ENCODE measurements at regions not wholly inside any gene's neighbourhood (a gene's known extent, or its start where the extent isn't known, plus 50 kb on each side); places are given as distances from the start of the nearest gene placed in this dataset.

GRCh38 chr16:87176735-87177134 is 140.5 kb downstream of the C16orf95 start:
- no peak for DNase-seq (ENCODE audit: low read depth in 2 of 2)

- no peak for DNase-seq (ENCODE audit: low read depth in 2 of 2)
Observed at GRCh38 chr16:87177673-87178072, 139.5 kb downstream of the C16orf95 start.

GRCh38 chr16:87178177-87178863 is 138.9 kb downstream of the C16orf95 start:
- no peak for DNase-seq (ENCODE audit: low read depth in 2 of 2)

GRCh38 chr16:87178977-87179376 is 138.2 kb downstream of the C16orf95 start:
- DNase-seq (ENCODE audit: low read depth in 2 of 2), result no peak

GRCh38 chr16:87180069-87180468 is 137.1 kb downstream of the C16orf95 start:
- no peak for DNase-seq (ENCODE audit: low read depth in 2 of 2)

GRCh38 chr16:87182759-87183158 is 134.4 kb downstream of the C16orf95 start:
- DNase-seq (ENCODE audit: low read depth in 2 of 2), result no peak

- DNase-seq (ENCODE audit: low read depth in 2 of 2), result no peak
Observed at GRCh38 chr16:87183647-87184046, 133.5 kb downstream of the C16orf95 start.

GRCh38 chr16:87185308-87185707 is 131.9 kb downstream of the C16orf95 start:
- no peak for DNase-seq (ENCODE audit: low read depth in 2 of 2)

GRCh38 chr16:87185983-87186382 is 131.2 kb downstream of the C16orf95 start:
- no peak for DNase-seq (ENCODE audit: low read depth in 2 of 2)

- no peak for DNase-seq (ENCODE audit: low read depth in 2 of 2)
Observed at GRCh38 chr16:87186446-87186845, 130.7 kb downstream of the C16orf95 start.

- no peak for DNase-seq (ENCODE audit: low read depth in 2 of 2)
Observed at GRCh38 chr16:87186876-87187533, 130.2 kb downstream of the C16orf95 start.

- no peak for DNase-seq (ENCODE audit: low read depth in 2 of 2)
Observed at GRCh38 chr16:87188104-87188503, 129.1 kb downstream of the C16orf95 start.

- no peak for DNase-seq (ENCODE audit: low read depth in 2 of 2)
Observed at GRCh38 chr16:87189426-87189825, 127.8 kb downstream of the C16orf95 start.

GRCh38 chr16:87190288-87191230 is 126.6 kb downstream of the C16orf95 start:
- no peak for DNase-seq (ENCODE audit: low read depth in 2 of 2)

- DNase-seq (ENCODE audit: low read depth in 2 of 2), result no peak
Observed at GRCh38 chr16:87192452-87193073, 124.6 kb downstream of the C16orf95 start.

- no peak for DNase-seq (ENCODE audit: low read depth in 2 of 2)
Observed at GRCh38 chr16:87194172-87194571, 123.0 kb downstream of the C16orf95 start.

- DNase-seq (ENCODE audit: low read depth in 2 of 2), result no peak
Observed at GRCh38 chr16:87195161-87195560, 122.0 kb downstream of the C16orf95 start.

- DNase-seq (ENCODE audit: low read depth in 2 of 2), result no peak
Observed at GRCh38 chr16:87196231-87196630, 121.0 kb downstream of the C16orf95 start.

GRCh38 chr16:87196661-87197060 is 120.5 kb downstream of the C16orf95 start:
- no peak for DNase-seq (ENCODE audit: low read depth in 2 of 2)

GRCh38 chr16:87198328-87198832 is 118.8 kb downstream of the C16orf95 start:
- DNase-seq (ENCODE audit: low read depth in 2 of 2), result no peak

- DNase-seq (ENCODE audit: low read depth in 2 of 2), result no peak
Observed at GRCh38 chr16:87198881-87199280, 118.3 kb downstream of the C16orf95 start.

GRCh38 chr16:87199379-87199778 is 117.8 kb downstream of the C16orf95 start:
- no peak for DNase-seq (ENCODE audit: low read depth in 2 of 2)
